Subcutaneous abdominal adipose tissue (tissue), 5 donors: ENCODE measurements at regions not wholly inside any gene's neighbourhood (a gene's known extent, or its start where the extent isn't known, plus 50 kb on each side); places are given as distances from the start of the nearest gene placed in this dataset.
"Not testable (repeated sequence)": the region's sequence is repeated elsewhere in the genome, so short reads cannot be mapped to it uniquely, and the experiment has no call there.

Experiments used
- H3K27ac ChIP-seq: one replicate; pipeline ENCODE4 v1.7.0; 2013; ENCODE audit warnings: low read depth, mild to moderate bottlenecking, inconsistent platforms, low read length, moderate library complexity
- H3K27me3 ChIP-seq, 5 donors: one replicate each; pipeline ENCODE4 v1.7.0; 2013; ENCODE audit warnings: low read length in 5 of 5, inconsistent platforms in 1 of 5; ENCODE audit not compliant: control insufficient read depth in 5 of 5, insufficient read depth in 4 of 5
- H3K36me3 ChIP-seq, 5 donors: one replicate each; pipeline ENCODE4 v1.7.0; 2013; ENCODE audit warnings: low read length in 5 of 5; ENCODE audit not compliant: control insufficient read depth in 5 of 5, insufficient read depth in 5 of 5
- H3K4me1 ChIP-seq, 5 donors: one replicate each; pipeline ENCODE4 v1.7.0; 2013; ENCODE audit warnings: low read length in 5 of 5, mild to moderate bottlenecking in 3 of 5, moderate library complexity in 1 of 5; ENCODE audit not compliant: control insufficient read depth in 5 of 5, insufficient read depth in 5 of 5
- H3K4me3 ChIP-seq, 5 donors: one replicate each; pipeline ENCODE4 v1.7.0; 2013; ENCODE audit warnings: low read length in 5 of 5, low read depth in 1 of 5
- H3K9ac ChIP-seq, 5 donors: one replicate each; pipeline ENCODE4 v1.7.0; 2013; ENCODE audit warnings: low read length in 5 of 5, mild to moderate bottlenecking in 4 of 5, moderate library complexity in 3 of 5
- H3K9me3 ChIP-seq, 5 donors: one replicate each; pipeline ENCODE4 v1.7.0; 2013; ENCODE audit warnings: low read length in 5 of 5; ENCODE audit not compliant: control insufficient read depth in 5 of 5
- donor health status: healthy.
- donor health status: healthy.
- donor health status: healthy.
- donor health status: healthy.
- donor health status: healthy.

DNA sequence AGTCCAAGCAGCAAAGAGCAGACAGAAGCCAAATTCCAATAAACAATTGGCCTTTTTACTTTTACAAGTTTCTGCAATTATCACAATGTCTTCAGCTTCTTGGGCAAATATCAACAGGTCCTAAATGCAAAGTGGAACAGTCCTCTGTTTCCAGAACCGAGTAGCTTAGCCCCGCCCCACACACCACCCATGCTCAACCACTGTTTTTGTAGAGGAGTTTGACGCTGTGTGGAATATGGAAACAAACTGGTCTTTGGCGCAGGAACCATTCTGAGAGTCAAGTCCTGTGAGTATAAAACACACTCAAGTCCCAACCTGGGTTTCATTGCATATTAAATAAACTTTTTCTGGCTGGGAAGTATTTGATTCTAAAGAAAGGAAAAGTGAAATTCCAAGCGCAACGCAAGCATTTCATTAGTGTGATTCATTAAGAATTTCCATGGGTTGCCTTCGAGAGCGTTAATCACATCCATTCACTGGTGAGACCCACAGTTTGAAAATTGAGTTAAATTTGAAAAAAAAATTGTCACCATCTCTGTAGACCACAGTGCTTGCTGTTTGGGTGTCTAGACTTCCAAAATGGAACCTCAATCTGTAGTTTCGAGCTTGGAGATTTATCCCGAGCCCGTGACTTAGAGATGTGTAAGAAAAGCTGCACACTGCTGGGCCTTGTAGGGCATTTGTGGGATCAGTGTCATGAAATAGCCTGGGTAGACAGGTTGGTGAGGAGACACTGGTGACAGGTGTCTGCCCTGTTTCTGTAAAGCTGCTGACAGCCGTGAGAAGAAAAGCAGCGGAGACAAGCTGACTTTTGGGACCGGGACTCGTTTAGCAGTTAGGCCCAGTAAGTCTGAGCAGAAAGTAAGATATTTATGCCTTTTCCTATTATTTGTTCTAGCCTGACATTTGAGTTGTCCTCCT lies 96.1 kb downstream of the DAD1 start:
- H3K4me3 ChIP-seq = no peak overlapping the region
- no peak overlapping the region for H3K9ac ChIP-seq
- H3K9me3 ChIP-seq = no peaks in the 10 kb centered on the region
- H3K27ac ChIP-seq = no peak overlapping the region
- peaks cover 3 to 27% (median 12%) of the 10 kb centered on the region in 5 donors for H3K4me1 ChIP-seq
- peaks cover 0 to 7% (median 4%) of the 10 kb centered on the region in 5 donors for H3K27me3 ChIP-seq
- H3K36me3 ChIP-seq = no peaks in the 10 kb centered on the region

DNA sequence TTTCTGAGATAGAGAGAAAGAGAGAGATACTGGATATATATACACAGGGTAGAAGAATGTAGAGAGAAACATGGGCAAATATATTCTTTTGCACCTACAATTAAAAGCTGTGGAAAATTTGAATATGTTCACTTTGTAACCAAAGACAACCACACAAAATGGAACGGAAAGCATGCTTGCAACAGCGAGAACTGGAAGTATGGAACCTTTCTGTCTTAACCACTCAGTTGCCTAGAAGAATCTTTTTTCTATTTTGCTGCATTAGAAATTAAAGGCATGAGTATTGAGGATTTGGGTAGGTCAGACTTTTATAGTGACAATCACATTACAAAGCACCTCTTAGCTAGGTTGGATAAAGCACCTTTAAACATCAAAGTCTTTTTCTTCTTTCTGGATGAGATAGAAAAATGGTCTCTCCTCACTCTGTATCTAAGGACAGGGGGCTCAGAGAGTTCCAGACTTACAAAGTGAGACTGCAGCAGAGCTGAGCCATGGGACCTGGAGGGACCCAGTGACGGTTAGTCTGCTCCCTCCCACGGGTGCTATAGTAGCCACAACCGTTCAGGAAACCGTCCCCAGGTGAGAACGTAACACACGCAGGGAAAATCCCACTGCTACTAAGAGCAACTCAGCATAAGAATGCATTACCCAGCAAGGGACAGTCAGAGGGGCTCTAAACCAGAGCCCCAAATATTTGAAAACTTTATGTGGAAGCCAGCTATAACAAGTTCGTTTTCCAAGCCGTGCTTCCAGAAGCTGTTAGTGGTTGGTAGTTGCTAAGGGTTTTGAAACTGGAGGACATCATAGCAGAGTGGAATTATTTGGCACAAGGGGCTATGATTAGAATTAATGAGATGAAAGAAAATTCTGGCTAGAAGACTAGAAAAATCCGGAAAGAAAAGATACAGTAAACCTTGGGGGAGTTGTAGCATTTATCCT lies 97.1 kb downstream of the DAD1 start:
- H3K27me3 ChIP-seq = peaks cover 0 to 8% (median 6%) of the 10 kb centered on the region in 5 donors
- H3K4me3 ChIP-seq = no peak overlapping the region
- H3K27ac ChIP-seq = no peak overlapping the region
- no peak overlapping the region for H3K9ac ChIP-seq
- H3K36me3 ChIP-seq = no peaks in the 10 kb centered on the region
- H3K4me1 ChIP-seq = peaks cover 3 to 27% (median 12%) of the 10 kb centered on the region in 5 donors
- H3K9me3 ChIP-seq = no peaks in the 10 kb centered on the region

DNA sequence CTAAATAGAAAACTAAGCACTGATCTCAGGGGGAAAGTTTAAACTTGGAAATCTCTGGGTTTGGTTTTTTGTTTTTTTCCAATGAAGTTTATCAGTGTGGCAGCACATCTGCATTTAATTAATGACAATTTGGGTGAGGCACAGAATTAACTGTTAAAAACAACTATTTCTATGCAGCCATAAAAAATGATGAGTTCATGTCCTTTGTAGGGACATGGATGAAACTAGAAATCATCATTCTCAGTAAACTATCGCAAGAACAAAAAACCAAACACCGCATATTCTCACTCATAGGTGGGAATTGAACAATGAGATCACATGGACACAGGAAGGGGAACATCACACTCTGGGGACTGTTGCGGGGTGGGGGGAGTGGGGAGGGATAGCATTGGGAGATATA lies 98.0 kb downstream of the DAD1 start:
- H3K27ac ChIP-seq, H3K27me3 ChIP-seq, H3K36me3 ChIP-seq, H3K9ac ChIP-seq, H3K4me3 ChIP-seq, H3K9me3 ChIP-seq: not testable (repeated sequence)
- peaks cover 3 to 27% (median 12%) of the 10 kb centered on the region in 5 donors for H3K4me1 ChIP-seq

DNA sequence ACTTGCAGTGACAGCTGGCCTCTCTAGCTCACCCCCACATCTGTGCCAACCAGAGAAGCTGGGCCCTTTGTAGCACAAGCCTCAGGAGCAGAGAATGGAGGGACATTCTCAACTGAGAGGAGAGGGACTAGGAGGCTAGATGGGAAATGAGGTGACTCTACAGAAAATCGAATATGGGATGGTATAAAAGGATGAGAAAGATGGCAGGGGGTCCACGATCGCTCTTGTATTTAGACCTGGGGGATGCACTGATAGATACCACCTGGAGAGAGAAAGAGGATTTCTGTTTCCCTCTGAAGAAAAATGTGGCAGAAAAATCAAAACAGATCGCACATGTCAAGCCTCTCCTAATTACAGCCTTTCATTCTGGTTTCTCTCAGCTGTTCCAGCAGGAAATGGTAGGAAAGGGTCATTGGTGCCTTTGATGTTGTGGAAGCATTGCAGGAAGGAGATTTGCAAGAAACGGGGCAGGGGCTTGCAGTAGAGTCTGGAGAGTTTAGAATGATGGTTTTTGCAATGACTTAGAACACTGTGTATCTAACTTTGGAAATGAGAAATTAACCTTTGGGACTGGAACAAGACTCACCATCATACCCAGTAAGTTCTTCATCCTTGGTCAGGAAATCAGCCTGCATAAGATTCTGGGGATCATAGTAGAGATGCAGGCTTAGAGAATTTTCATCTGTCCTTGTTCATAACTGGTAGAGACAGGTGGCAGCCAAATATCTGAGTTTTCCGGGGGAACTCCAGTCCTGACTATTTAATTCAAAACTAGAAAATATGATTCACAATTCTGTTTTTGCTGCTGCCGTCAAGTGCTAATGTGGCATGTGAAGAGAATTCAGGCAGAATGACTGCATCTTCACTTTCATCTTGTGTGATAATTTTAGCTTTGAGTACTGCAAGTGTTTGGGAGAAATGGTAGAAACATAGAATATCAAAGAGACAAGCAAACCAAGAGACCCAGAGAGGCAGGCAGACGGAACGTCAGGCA lies 98.8 kb downstream of the DAD1 start:
- Histone ChIP-seq H3K27me3 (peaks cover 0 to 8% (median 6%) of the 10 kb centered on the region in 5 donors), H3K4me3 (no peak overlapping the region)

DNA sequence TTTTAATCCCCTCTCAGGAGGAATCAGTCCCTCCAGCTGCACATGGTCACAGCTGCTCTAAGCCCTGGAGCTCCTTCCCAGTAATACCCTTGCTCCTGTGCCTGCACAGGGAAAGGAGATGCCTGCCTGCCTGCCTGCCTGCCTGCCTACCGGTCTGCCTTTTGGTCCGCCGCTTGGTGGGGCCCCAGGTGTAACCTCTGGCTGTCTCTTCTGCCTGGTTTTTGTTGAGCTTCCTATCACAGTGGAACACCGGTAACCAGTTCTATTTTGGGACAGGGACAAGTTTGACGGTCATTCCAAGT lies 99.8 kb downstream of the DAD1 start:
- peaks cover 3 to 28% (median 12%) of the 10 kb centered on the region in 5 donors for H3K4me1 ChIP-seq
- no peak overlapping the region for H3K27ac ChIP-seq

More for the DNA sequence above, 98.8 kb downstream of the DAD1 start:
- Histone ChIP-seq H3K9me3 (no peaks in the 10 kb centered on the region), H3K4me1 (peaks cover 3 to 27% (median 12%) of the 10 kb centered on the region in 5 donors), H3K27ac (no peak overlapping the region), H3K9ac (no peak overlapping the region), H3K36me3 (no peaks in the 10 kb centered on the region)

DNA sequence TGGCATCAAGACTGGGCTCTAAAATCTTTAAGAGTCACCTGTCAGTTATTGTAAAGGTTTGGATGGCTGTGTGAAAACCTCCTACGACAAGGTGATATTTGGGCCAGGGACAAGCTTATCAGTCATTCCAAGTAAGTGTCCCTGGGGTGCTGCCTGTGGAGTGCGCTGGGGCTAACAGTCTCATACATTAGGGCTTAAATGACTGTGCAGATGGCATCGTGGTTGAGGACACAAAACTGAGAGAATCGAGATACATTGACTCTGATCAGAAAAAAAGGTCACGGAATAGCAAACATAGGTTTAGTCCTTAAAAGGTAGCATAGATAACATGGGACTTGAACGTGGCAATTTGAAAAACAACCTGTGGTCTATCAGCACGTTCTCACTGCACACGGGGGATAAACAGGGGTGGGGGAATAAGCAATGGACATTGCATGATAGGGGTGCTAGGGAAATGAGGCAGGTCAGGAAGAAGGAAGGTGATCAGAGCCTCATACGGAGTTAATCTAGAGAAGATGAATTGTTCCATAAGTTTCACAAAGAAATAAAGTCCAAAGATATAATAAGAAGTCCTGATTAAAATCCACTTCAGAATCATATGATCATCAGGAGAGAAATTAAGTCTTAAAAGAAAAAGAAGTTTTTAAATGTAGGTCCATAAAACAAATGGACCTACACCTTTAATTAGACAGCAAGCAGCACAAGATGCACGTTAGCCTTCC lies 100.3 kb downstream of the DAD1 start:
- Histone ChIP-seq H3K27ac (no peak overlapping the region), H3K4me1 (peaks cover 3 to 31% (median 12%) of the 10 kb centered on the region in 5 donors), H3K36me3 (no peaks in the 10 kb centered on the region), H3K27me3 (peaks cover 0 to 8% (median 6%) of the 10 kb centered on the region in 5 donors), H3K9me3 (no peaks in the 10 kb centered on the region), H3K4me3 (no peak overlapping the region), H3K9ac (no peak overlapping the region)

More for the DNA sequence above, 99.8 kb downstream of the DAD1 start:
- Histone ChIP-seq H3K9me3 (no peaks in the 10 kb centered on the region), H3K4me3 (no peak overlapping the region), H3K27me3 (peaks cover 0 to 8% (median 6%) of the 10 kb centered on the region in 5 donors), H3K36me3 (no peaks in the 10 kb centered on the region), H3K9ac (no peak overlapping the region)

DNA sequence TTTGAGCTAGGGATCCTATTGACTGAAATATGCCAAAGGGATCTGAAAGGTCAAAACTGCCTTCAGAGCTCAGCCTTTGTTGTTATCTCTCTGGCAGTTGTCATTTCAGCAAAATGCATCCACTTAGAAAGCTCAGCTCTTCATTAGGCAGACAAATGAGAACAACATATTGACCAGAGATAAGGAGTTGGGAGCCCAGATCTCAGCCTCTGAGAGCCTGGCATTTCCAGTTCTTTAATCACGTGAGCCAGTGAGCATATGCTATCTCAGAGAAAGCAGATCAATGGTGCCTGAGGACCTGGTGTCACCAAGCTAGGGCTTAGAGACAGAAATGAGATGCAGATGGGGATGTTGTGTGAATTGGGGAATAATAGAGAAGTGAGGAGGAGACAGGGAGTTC lies 101.1 kb downstream of the DAD1 start:
- Histone ChIP-seq H3K9ac (no peak overlapping the region), H3K27me3 (peaks cover 0 to 8% (median 6%) of the 10 kb centered on the region in 5 donors), H3K4me3 (no peak overlapping the region), H3K9me3 (no peaks in the 10 kb centered on the region), H3K36me3 (no peaks in the 10 kb centered on the region), H3K4me1 (peaks cover 3 to 31% (median 12%) of the 10 kb centered on the region in 5 donors), H3K27ac (no peak overlapping the region)

DNA sequence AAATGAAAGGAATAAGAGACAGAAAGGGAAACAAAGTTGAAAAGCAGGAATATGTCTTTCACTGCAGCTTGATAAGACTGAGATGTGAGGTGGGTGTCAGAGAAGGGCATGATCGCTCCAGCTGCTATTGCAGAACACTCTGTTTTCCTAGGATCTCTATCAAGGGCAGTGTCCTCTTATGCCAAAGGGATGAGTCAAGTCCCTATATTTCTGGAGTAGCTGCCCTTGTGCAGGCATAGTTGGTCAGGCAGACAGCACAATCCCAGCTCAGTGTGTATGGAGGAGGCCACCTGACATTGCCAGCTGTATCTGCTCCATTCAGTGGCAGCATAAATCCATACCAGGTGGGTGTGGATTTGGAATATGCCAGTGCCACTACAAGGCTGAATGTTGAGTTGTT lies 101.6 kb downstream of the DAD1 start:
- Histone ChIP-seq H3K36me3 (no peaks in the 10 kb centered on the region), H3K4me3 (no peak overlapping the region), H3K9ac (no peak overlapping the region), H3K9me3 (no peaks in the 10 kb centered on the region), H3K4me1 (peaks cover 3 to 32% (median 9%) of the 10 kb centered on the region in 5 donors), H3K27ac (no peak overlapping the region), H3K27me3 (peaks cover 0 to 8% (median 6%) of the 10 kb centered on the region in 5 donors)

DNA sequence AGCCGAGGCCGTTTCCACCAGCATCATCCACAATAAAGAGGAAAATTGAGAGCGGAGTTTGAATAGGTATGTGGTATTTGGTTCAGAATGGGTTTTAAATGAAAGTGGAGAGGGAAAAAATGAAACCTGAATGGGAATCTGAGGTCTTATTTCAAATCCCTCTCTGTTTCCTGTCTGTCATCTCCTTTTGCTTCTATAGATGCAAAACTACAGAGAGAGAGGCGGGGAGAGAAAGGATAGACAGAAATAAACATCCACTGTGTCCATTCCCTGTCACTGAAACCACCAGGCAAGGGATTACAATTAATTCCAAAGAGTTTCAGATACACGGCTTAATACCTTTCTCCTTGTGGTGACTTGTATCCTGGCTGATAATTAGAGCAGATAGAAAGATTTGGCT lies 102.3 kb downstream of the DAD1 start:
- no peak overlapping the region for H3K4me3 ChIP-seq
- H3K27ac ChIP-seq = no peak overlapping the region
- H3K4me1 ChIP-seq = peaks cover 6 to 36% (median 10%) of the 10 kb centered on the region in 5 donors
- no peaks in the 10 kb centered on the region for H3K36me3 ChIP-seq
- H3K9ac ChIP-seq = no peak overlapping the region
- H3K9me3 ChIP-seq = no peaks in the 10 kb centered on the region
- peaks cover 0 to 8% (median 6%) of the 10 kb centered on the region in 5 donors for H3K27me3 ChIP-seq
